ENCODE measurements at regions not wholly inside any gene's neighbourhood (a gene's known extent, or its start where the extent isn't known, plus 50 kb on each side); places are given as distances from the start of the nearest gene placed in this dataset.

- Histone ChIP-seq H3K9me3 (replicated peaks in 1 of 2; ENCODE audit: control insufficient read depth in 1 of 2, insufficient read depth in 1 of 2, low read length in 2 of 2) (no peaks in the 10 kb centered on the region), H3K4me1 (ENCODE audit: control insufficient read depth in 1 of 2, insufficient read depth in 2 of 2, low read length in 2 of 2) (no peaks in the 10 kb centered on the region), H4K20me1 (ENCODE audit: insufficient read depth, low read length) (no peaks in the 10 kb centered on the region), H3K9ac (ENCODE audit: insufficient read depth, low read length, poor library complexity, severe bottlenecking) (no peak overlapping the region), H3K36me3 (replicated peaks in 1 of 2; ENCODE audit: control insufficient read depth in 1 of 2, insufficient read depth in 2 of 2, low read length in 2 of 2) (no peaks in the 10 kb centered on the region), H2AFZ (ENCODE audit: insufficient read depth, low read depth, low read length, poor library complexity, severe bottlenecking) (no peak overlapping the region), H3K27me3 (ENCODE audit: control insufficient read depth in 2 of 2, insufficient read depth in 2 of 2, low read length in 2 of 2) (no peaks in the 10 kb centered on the region), H3K4me2 (replicated peaks; ENCODE audit: extremely low read depth, low read length, poor library complexity, severe bottlenecking) (no peak overlapping the region), H3K79me2 (ENCODE audit: insufficient read depth, low read length) (no peaks in the 10 kb centered on the region), H3K27ac (ENCODE audit: low read depth in 1 of 2, low read length in 2 of 2) (no peak overlapping the region), H3K4me3 (replicated peaks in 1 of 3; ENCODE audit: low read depth in 2 of 3, low read length in 3 of 3) (no peak overlapping the region)
- H3K27me3 Mint-ChIP-seq (ENCODE audit: low read depth in 3 of 3), result peaks cover 0 to 6% (median 2%) of the 10 kb centered on the region in 3 donors
- intact Hi-C loops (cut with micrococcal nuclease), result no loop called here
- no peaks in the 10 kb centered on the region for H3K36me3 Mint-ChIP-seq
- peaks cover 0 to 5% (median 2%) of the 10 kb centered on the region in 7 donors for H3K9me3 Mint-ChIP-seq
- H3K4me1 Mint-ChIP-seq, result peaks cover 3% of the 10 kb centered on the region
- no peak overlapping the region for H3K27ac Mint-ChIP-seq
- no peak for DNase-seq
- no peak overlapping the region for H3K4me3 Mint-ChIP-seq
- 100% methylated on average over 1 of the region's 5 CpGs for WGBS (ENCODE audit: insufficient coverage)
- TF ChIP-seq, protein P1, sequence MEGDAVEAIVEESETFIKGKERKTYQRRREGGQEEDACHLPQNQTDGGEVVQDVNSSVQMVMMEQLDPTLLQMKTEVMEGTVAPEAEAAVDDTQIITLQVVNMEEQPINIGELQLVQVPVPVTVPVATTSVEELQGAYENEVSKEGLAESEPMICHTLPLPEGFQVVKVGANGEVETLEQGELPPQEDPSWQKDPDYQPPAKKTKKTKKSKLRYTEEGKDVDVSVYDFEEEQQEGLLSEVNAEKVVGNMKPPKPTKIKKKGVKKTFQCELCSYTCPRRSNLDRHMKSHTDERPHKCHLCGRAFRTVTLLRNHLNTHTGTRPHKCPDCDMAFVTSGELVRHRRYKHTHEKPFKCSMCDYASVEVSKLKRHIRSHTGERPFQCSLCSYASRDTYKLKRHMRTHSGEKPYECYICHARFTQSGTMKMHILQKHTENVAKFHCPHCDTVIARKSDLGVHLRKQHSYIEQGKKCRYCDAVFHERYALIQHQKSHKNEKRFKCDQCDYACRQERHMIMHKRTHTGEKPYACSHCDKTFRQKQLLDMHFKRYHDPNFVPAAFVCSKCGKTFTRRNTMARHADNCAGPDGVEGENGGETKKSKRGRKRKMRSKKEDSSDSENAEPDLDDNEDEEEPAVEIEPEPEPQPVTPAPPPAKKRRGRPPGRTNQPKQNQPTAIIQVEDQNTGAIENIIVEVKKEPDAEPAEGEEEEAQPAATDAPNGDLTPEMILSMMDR (IDR thresholded peaks at IDR 0.05), result no peak
Measured at GRCh38 chr10:43774234-43774769, 125.6 kb upstream of the ZNF32 start.

DNA sequence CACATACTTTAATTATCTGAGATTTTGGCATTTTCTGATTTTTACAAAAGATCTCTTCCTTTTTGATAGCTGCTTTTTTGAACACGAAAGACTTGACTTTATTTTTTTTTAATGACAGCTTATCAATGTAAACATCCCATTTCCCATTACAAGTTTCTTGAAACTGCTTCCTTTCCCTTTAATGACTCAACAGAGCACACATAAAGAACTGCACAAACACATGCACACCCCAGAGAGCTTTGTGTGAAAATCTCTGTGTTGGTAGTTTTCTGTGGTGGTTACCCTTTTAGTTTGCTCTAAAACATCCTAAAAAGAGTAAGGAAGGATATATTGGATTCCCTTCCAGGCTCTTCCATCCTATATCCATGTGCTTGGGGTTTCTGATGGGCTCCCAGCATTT is 125.1 kb upstream of the ZNF32 start:
- Histone ChIP-seq H3K4me2 (replicated peaks; ENCODE audit: extremely low read depth, low read length, poor library complexity, severe bottlenecking) (no peak overlapping the region), H2AFZ (ENCODE audit: insufficient read depth, low read depth, low read length, poor library complexity, severe bottlenecking) (no peak overlapping the region), H3K9ac (ENCODE audit: insufficient read depth, low read length, poor library complexity, severe bottlenecking) (no peak overlapping the region), H3K27ac (ENCODE audit: low read depth in 1 of 2, low read length in 2 of 2) (no peak overlapping the region), H4K20me1 (ENCODE audit: insufficient read depth, low read length) (no peaks in the 10 kb centered on the region), H3K27me3 (ENCODE audit: control insufficient read depth in 2 of 2, insufficient read depth in 2 of 2, low read length in 2 of 2) (no peaks in the 10 kb centered on the region), H3K4me1 (ENCODE audit: control insufficient read depth in 1 of 2, insufficient read depth in 2 of 2, low read length in 2 of 2) (no peaks in the 10 kb centered on the region), H3K36me3 (replicated peaks in 1 of 2; ENCODE audit: control insufficient read depth in 1 of 2, insufficient read depth in 2 of 2, low read length in 2 of 2) (no peaks in the 10 kb centered on the region), H3K4me3 (replicated peaks in 1 of 3; ENCODE audit: low read depth in 2 of 3, low read length in 3 of 3) (no peak overlapping the region), H3K79me2 (ENCODE audit: insufficient read depth, low read length) (no peaks in the 10 kb centered on the region), H3K9me3 (replicated peaks in 1 of 2; ENCODE audit: control insufficient read depth in 1 of 2, insufficient read depth in 1 of 2, low read length in 2 of 2) (no peaks in the 10 kb centered on the region)
- Mint-ChIP-seq H3K27me3 (ENCODE audit: low read depth in 3 of 3) (peaks cover 0 to 6% (median 2%) of the 10 kb centered on the region in 3 donors), H3K4me3 (no peak overlapping the region), H3K9me3 (peaks cover 0 to 5% (median 2%) of the 10 kb centered on the region in 7 donors), H3K36me3 (no peaks in the 10 kb centered on the region), H3K4me1 (peaks cover 3% of the 10 kb centered on the region), H3K27ac (no peak overlapping the region)
- intact Hi-C loops (cut with micrococcal nuclease), result no loop called here
- WGBS (ENCODE audit: insufficient coverage), result no CpG with 5 or more reads among the region's 1 CpG
- no peak for DNase-seq
- TF ChIP-seq, protein P1 (IDR thresholded peaks at IDR 0.05), result no peak
